Effector CD4-positive, alpha-beta T cell (primary cell): ENCODE measurements at regions not wholly inside any gene's neighbourhood (a gene's known extent, or its start where the extent isn't known, plus 50 kb on each side); places are given as distances from the start of the nearest gene placed in this dataset.
"Not testable (repeated sequence)": the region's sequence is repeated elsewhere in the genome, so short reads cannot be mapped to it uniquely, and the experiment has no call there.

Experiments used
- DNase-seq: peaks from one replicate; pipeline ENCODE4 v3.0.0-alpha.2; 2020

DNA sequence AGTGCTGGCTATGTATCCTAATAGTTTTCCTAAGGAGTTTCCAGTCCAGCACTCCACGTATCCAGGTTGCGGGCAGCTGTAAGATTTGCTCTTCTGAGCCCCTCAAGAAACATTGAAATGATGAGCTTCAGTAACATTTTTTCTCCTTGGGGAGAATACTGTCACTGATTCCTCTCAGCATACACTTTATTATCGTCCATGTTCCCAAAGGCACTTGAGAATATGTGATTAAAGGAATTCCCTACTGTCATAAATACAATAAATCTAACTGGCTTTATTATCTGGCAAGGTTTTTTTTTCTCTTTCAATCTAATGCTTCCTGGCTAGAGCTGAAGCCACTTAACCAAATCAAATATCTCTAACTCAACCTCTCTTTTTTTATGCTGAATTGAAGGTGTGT is 359.2 kb upstream of the PKN2 start:
- no peak for DNase-seq

DNA sequence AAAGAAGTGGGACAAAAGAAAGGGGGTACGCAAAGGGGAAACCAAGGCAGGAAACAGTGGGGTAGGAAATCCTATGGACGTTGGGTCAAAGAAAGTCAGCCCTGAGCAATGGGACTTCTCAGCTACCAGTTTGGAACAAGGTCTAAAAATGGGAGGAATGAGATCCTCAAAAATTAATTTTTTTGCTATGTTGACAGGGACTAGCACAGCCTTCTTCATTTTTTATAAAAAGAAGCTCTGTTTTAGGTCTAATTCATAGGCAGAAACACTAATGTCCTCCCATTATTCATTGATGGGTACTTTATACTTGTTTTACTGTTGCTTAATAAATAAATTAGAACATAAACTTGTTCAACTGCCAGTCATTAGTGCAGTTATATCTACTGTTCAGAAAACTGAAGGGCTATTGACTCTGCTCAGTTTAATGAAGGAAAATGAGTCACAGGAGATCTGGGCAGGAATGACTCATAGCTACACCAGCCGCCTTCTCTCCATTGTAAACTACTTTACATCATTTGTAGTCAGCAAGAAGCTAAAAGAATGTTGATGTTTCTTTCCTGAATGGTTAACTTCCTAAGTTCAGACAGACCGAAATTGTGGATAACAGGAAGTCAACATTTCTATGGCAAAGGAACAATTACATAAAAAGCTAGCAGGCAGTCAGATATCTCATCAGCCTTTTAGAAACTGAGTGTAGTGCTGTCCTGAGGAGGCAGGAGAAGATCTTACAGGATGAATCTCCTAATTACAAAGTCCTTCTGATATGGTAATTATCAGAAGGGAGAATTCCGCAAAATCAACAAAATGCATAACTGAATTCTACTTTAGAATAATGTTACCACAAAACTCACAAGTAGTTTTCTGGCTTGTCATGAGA is 356.4 kb upstream of the PKN2 start:
- no peak for DNase-seq

DNA sequence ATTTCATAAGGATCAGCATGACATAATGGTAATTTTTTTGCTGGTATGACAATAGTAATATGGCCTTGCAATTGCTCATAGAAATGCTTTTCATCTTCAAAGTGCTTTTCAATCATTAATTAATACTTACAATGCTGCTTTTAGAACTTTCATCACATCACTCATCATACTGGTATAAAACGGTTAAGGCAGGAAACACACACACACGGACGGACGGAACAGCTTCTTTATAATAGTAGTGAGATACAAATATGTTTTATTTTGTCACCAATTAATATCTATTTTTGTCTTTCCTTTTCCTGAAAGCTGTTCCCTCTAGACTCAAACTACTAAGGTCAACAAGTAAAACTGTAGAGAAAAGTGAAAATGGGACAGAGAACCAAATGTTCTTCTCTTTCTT is 353.9 kb upstream of the PKN2 start:
- DNase-seq = no peak

DNA sequence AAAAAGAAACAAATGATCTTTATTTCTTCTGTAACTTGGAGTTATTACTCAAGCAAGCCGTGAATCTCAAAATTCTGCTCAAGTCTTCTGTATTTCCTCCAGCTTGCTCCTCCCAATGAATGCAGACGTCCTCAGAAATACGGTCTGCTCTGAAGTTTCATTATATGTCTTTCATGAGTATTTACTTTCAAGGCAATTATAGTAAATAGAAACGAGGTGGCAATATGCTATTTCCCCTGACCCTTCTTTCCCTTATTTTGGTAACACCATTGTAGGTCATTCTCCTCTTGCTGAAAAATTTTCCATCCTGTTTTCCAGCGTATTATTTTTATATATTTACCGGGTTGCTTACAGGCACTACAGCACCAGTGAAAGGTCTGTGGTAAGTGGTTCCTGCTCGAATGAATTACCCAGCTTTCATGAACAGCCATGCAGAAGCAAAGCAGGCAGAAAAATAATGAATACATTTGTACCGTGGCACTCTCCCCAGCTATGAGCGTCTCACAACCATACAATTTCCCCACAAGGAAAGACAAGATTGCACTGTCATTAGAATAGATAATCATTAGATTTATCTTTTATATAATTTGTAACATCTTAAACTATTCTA is 350.9 kb upstream of the PKN2 start:
- no peak for DNase-seq

DNA sequence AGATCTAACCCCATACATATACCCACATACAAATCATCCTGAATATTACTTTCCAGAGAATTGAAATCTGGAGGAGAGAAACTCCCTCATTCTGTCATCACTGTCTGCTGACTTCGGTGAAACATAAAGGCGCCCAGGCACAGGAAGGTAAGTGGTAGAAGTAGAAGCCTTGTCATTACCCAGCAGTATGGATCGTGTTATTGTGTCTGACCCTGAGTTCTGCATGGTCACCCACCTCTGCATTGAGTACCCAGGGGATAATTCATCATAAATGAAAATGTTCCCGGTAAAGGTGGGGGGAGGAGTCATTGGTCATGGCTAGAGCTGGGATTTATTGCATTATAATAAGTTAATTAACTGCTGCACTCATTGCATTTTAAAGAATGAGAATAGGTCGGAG is 342.6 kb upstream of the PKN2 start:
- DNase-seq = no peak

DNA sequence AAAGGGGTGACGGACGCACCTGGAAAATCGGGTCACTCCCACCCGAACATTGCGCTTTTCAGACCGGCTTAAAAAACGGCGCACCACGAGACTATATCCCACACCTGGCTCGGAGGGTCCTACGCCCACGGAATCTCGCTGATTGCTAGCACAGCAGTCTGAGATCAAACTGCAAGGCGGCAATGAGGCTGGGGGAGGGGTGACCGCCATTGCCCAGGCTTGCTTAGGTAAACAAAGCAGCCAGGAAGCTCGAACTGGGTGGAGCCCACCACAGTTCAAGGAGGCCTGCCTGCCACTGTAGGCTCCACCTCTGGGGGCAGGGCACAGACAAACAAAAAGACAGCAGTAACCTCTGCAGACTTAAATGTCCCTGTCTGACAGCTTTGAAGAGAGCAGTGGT is 342.0 kb upstream of the PKN2 start:
- DNase-seq = not testable (repeated sequence)

DNA sequence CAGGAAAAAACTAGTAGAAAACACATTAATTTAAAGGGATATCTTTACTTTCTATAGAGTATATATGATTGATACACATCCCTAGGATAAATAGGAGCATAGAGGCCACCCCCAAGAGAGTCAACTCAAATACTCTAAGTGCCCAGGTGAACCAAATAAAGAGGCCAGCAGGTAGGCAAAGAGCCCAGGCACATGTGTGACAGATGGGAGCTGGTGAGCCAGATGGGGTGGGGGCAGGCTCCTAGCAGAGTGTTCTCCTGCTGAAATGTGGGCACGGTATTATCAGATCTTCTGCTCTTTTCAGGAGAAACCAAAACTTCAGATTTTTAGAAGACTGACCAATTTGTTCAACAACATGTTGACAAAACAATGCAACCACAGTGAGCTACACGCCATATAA is 333.4 kb upstream of the PKN2 start:
- no peak for DNase-seq

DNA sequence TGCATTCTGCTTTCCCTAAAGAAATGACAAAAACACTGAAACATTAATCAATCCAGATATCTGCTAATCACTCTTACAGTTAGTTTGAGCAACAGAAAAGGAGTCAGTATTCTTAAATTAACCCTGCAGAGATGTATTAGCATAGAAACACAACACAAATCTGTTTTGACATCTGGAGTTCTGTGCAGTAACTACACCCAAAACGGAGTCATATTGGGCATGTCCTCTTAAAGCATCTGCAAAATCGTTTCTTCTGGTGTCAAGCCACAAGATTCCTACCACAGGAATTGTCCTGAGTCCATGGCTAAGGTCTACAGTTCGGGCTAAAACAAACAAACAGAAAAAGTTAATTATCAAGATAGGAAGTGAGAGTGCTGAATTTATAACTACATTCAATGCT is 332.1 kb upstream of the PKN2 start:
- no peak for DNase-seq

DNA sequence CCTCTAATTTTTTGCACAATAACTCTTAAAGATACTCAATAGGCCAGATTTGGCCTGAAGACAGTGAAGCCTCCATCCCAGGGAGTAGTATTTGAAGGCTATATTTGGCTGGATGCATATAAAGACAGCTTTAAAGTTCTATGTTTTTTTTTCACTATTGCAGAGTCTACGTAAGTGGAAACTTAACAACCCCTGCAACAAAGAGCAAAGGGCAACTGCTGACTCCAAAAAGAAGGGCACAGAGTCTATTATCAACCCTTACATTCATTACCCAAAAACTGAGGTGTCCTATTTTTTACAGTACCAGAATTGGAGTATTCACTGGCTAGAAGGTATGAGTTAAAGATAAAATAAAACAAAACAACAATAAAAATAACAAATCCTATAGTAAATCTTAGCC is 329.8 kb upstream of the PKN2 start:
- DNase-seq = no peak

DNA sequence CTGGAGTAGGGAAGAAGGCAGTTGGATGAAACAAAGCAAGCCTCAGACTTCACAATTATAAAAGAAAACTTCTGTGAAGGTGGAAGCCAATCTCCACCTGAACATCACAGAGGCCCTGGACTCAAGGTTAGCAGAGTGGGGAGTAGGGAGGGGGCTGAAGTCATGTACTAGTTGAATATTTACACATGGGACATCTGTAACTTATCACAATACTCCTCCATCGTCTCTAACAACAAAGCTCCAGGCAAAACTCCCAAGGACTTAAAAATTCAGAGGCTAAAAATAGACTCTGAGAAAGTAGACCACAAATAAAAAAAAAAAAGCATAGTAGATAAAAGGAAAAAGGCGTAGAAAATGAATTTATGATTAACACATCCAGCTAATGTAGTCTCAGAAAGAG is 326.3 kb upstream of the PKN2 start:
- DNase-seq = no peak

DNA sequence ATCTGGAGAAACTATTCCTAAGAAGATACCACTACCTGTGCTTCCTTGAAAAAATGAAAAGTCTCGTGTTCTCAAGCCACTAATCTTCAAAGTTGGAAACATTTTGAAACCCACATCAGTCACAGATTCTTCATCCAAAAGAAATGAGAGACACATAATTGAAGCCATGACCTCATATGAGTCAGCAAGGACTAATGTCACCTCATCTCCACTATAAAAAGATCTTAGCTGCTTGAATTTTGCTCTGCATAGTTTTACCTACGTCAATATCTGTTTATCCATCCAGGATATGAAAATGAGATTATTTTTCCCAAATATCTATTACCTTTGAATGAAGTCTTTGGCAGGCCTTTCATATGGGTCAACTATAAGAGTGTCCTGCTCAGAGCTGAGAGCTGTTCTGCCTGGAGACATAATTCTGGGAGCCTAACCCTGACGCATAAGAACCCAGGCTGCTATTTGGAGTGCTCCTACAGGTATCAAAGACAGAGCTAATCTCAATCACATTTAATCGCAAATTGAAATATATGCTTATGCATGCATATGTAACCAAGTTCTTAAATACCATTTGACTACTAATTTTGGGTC is 312.5 kb upstream of the PKN2 start:
- no peak for DNase-seq

DNA sequence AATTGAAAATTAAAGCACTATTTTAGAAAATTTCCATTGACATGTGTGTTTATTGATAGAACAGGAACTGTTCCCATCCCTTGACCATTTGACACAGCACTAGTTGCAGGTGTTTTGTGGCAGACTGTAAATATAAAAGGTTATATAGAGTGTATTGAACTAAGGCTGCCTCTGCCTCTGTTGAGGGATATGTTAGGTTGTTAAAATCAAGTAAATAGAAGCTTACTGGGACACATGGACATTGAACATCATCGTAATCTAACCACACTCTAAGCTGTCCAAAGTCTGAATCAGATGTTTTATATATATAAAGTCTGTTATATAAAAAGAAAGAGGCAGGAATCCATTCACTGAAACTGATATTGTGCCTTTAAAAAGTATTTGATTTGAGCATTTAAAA is 308.1 kb upstream of the PKN2 start:
- DNase-seq = no peak

DNA sequence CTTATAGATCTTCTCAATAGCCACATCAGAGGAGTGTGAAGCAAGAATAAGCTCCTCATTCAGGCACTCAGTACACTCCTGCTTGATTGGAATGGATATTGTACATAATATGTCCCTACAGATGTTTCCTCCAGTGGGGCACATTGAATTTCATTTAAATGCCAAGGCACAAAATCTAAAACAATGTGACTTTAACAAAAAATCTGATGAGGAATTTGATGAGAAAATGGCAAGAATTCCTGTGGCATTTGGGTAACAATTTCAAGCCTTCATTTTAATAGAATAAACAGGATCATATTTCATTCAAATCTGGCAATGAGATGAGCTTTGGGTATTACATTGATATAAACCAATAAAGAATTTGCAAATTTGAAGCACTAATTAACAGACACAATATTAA is 307.7 kb upstream of the PKN2 start:
- DNase-seq = no peak

DNA sequence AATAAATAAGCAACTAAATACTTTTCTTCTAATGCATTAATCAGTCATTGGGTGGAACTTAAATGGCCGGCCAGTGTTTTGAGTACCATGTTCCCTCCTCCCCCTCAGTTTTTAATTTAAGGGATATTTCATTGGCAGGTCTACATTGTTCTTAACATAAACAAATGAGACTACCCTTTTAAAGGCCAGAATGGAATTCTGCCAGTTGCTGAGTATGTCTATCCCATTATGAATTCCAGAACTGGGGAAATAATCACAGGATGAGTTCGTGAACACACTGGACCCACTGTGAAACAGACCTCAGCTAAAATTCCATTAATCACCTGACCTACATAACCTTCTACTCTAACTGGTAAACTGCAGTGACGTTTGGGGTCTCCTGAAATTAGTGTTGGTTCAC is 305.5 kb upstream of the PKN2 start:
- no peak for DNase-seq

DNA sequence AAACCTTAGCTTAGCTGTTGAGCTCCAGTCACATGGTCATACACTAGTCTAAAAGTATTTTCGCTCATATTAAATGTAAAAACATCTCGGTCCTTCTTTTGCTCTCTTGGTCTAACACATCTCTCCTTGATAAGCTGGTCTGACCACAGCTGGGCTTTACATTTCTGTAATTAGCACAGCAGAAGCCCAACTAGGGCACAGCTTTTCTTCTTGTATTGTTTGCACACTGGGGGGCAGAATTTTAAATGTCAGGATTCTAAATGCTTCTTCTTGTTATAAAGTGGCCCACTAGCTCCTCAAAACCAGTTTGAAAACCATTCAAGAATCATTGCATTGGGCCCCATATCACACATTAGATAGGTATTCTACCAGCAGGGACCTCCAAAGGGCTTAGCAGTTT is 289.1 kb upstream of the PKN2 start:
- no peak for DNase-seq

DNA sequence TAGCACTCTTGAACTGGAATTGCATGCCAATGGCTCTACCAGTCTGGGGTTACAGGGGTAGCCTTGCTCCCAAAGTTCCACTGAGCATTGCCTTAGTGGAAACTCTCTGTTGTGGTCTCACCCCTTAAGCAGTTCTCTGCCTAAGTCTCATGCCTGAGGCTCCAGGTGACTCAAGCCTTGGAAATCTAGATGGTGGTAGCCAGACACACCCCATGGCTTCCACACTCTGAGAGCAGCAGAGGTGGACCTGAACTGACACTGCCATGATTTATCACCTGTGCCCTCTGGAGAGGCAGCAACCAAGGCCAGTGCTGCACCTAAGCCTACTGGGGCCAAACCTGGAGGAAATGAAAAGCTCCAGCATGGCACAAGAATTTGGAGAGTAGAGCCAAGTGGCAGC is 285.7 kb upstream of the PKN2 start:
- no peak for DNase-seq

DNA sequence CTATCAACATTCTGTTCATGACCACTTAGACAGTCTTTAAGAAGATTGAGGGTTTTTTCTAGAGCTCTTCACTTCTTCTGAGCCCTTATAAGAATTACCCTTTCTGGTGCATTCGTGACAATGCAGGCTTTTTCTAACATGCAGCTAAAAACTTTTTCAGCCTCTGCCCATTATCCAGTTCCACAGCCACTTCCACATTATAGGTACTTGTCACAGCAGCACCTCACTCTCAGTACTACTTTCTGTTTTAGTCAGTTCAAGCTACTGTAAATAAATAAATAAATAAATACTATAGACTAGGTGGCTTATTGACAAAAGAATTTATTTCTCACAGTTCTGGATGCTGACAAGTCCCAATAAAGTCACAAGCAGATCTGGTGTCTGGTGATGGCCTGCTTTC is 284.4 kb upstream of the PKN2 start:
- no peak for DNase-seq

DNA sequence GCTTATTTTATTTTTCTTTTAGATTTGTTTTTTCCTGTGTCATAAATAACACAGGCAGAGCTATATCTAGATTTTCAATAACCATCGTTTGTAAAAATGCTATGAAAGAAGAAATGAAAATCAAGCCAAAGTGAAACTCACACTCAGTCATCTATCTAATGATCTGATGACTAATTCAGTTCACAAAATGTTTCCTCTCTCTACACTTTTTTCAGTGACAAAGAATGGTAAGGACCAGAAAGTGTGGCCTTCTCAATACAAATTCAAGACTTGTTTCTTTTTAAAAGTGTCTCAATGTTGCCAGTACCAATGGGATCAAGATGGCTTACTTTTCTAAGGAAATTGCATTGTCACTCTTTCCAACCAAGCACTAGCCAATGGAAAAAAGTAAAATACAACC is 282.8 kb upstream of the PKN2 start:
- no peak for DNase-seq

DNA sequence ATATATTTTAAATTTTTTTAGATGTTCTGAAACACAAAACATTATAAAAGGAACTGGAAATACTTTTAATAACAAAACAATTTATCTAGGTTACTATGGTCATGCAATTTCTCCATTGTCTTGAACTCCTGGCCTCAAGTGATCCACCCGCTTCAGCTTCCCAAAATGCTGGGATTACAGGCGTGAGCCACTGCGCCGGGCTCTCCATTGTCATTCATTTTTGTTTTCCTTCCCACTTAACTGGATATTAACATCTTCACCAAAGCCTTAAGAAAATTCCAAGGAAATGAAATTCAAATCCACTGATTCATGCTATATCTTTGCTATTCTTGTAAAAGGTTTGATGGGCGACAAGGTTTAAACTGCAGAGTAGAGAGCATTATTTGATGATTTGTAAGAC is 279.5 kb upstream of the PKN2 start:
- DNase-seq = no peak

DNA sequence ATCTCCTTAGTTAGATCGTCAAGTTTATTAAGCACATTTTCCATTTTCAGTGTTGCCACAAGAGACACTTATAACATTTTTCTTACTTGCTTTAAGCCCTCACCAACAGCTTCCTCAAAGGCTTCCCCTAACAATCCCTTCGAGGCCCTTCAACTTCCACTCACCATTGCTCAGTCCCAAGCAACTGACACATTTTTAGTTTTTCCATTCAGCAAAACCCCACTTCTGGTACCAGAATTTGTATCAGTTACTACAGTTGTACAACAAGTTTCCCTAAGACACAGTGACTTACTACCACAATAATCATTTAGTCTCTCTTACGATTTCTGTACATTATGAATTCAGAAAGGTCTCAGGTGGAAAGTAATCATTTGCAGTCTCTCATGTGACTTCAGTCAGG is 276.8 kb upstream of the PKN2 start:
- DNase-seq = no peak

DNA sequence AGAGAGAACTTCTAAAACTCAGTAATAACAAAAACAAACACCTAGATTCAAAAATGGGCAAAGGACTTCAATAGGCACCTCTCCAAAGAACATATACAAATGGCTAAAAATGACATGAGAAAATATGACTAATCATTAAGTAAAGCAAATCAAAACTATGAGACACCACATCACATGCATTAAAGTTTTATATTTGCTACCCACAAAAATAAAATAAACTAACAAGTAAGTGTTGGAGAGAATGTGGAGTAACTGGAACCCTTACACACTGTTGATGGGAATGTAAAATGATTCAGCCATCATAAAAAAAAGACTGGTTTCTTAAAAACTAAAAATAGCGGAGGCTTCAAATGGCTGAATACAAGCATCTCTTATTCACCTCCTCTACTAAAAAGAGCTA is 262.1 kb upstream of the PKN2 start:
- no peak for DNase-seq

DNA sequence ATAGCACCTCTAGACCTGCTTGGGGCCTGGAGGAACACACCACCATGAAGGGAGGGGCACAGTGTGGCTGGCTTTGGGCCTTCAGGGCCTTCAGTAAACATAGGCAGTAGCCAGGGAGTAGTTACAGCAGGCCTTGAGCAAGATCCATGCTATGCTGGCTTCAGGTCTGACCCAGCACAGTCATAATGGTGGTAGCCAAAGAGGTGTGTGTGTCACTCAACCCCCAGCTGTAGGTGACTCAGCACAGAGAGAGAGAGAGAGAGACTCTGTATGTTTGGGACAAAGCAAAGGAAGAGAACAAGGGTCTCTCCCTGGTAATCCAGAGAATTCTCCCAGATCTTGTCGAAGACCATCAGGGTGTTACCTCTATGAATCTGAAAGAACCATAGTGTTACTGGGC is 250.5 kb upstream of the PKN2 start:
- no peak for DNase-seq

DNA sequence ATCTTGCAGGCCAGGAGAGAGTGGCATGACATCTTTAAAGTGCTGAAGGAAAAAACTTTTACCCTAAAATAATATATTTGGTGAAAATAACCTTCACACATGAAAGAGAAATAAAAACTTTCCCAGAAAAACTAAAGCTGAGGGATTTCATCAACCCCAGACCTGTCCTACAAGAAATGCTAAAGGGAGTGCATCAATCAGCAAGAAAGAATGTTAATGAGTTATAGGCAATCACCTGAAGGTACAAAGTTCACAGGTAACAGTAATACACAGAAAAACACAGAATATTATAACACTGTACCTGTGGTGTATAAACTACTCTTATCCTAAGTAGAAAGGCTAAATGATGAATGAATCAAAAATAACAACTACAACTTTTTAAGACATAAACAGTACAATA is 249.2 kb upstream of the PKN2 start:
- no peak for DNase-seq

DNA sequence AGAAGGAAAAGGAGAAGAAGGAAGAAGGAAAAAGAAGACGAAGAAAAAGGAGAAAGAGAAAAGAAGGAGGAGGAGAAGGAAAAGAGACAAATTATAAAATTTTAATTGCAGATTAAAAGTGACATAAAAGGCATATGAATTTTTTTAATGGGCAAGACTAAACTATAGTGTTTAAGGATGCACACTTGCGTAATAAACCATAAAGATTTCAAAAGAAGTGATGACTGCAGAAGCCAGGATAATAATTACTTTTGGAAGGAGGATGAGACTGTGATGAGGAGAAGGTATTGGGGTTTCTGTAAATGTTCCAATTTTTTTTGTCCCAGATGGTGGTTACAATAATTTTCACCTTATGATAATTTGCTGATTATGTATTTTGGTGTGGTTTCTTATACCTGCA is 243.1 kb upstream of the PKN2 start:
- no peak for DNase-seq

DNA sequence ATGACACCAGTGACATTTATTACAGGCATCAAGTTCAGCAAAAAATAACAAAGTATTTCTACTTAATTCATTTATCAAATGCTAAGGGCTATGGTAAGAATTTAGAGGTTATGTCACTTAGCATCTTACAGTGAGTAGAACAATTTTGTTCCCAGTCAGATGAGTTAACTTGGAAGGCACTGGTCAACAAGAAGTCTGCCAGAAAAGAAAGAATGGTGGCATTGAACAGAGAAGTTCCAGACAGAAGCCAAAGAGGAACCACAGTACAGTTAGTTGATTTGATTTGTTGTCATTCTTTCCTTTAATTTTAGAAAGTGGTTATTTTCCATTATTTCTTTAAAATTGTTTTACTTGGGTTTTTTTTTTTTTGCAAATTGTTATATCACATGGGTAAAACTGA is 232.2 kb upstream of the PKN2 start:
- DNase-seq = no peak
